ENCODE measurements at regions not wholly inside any gene's neighbourhood (a gene's known extent, or its start where the extent isn't known, plus 50 kb on each side); places are given as distances from the start of the nearest gene placed in this dataset.

- no peak for DNase-seq (ENCODE audit: low read depth)
These were observed 391.9 kb downstream of the LMO4 start for GRCh38 chr1:87720561-87720960.

GRCh38 chr1:87723193-87723592, 394.5 kb downstream of the LMO4 start:
- no peak for DNase-seq (ENCODE audit: low read depth)

GRCh38 chr1:87728169-87728568, 399.5 kb downstream of the LMO4 start:
- no peak for DNase-seq (ENCODE audit: low read depth)

GRCh38 chr1:87730274-87731216, 401.9 kb downstream of the LMO4 start:
- DNase-seq (ENCODE audit: low read depth), result no peak

- no peak for DNase-seq (ENCODE audit: low read depth)
These were observed 404.7 kb downstream of the LMO4 start for GRCh38 chr1:87733386-87733785.

GRCh38 chr1:87735750-87736149, 407.1 kb downstream of the LMO4 start:
- DNase-seq (ENCODE audit: low read depth), result no peak

- no peak for DNase-seq (ENCODE audit: low read depth)
These were observed 410.5 kb downstream of the LMO4 start for GRCh38 chr1:87739141-87739540.

GRCh38 chr1:87739704-87740103, 411.0 kb downstream of the LMO4 start:
- no peak for DNase-seq (ENCODE audit: low read depth)

- no peak for DNase-seq (ENCODE audit: low read depth)
These were observed 414.6 kb downstream of the LMO4 start for GRCh38 chr1:87743256-87743655.

- no peak for DNase-seq (ENCODE audit: low read depth)
These were observed 415.4 kb downstream of the LMO4 start for GRCh38 chr1:87744056-87744455.

- DNase-seq (ENCODE audit: low read depth), result no peak
These were observed 416.1 kb downstream of the LMO4 start for GRCh38 chr1:87744763-87745162.

- no peak for DNase-seq (ENCODE audit: low read depth)
These were observed 424.7 kb downstream of the LMO4 start for GRCh38 chr1:87753366-87753765.

GRCh38 chr1:87754139-87754538, 425.5 kb downstream of the LMO4 start:
- DNase-seq (ENCODE audit: low read depth), result no peak

- no peak for DNase-seq (ENCODE audit: low read depth)
These were observed 429.0 kb downstream of the LMO4 start for GRCh38 chr1:87757676-87758075.

- no peak for DNase-seq (ENCODE audit: low read depth)
These were observed 430.9 kb downstream of the LMO4 start for GRCh38 chr1:87759421-87760087.

GRCh38 chr1:87760155-87760554, 431.5 kb downstream of the LMO4 start:
- no peak for DNase-seq (ENCODE audit: low read depth)

GRCh38 chr1:87760654-87761053, 432.0 kb downstream of the LMO4 start:
- no peak for DNase-seq (ENCODE audit: low read depth)

- no peak for DNase-seq (ENCODE audit: low read depth)
These were observed 434.8 kb downstream of the LMO4 start for GRCh38 chr1:87763483-87763882.

- no peak for DNase-seq (ENCODE audit: low read depth)
These were observed 436.5 kb downstream of the LMO4 start for GRCh38 chr1:87765057-87765680.

GRCh38 chr1:87765681-87766070, 437.0 kb downstream of the LMO4 start:
- no peak for DNase-seq (ENCODE audit: low read depth)

- no peak for DNase-seq (ENCODE audit: low read depth)
These were observed 438.1 kb downstream of the LMO4 start for GRCh38 chr1:87766737-87767136.

GRCh38 chr1:87778896-87779295, 450.2 kb downstream of the LMO4 start:
- no peak for DNase-seq (ENCODE audit: low read depth)

- no peak for DNase-seq (ENCODE audit: low read depth)
These were observed 452.9 kb downstream of the LMO4 start for GRCh38 chr1:87781554-87781953.
